ENCODE measurements at regions not wholly inside any gene's neighbourhood (a gene's known extent, or its start where the extent isn't known, plus 50 kb on each side); places are given as distances from the start of the nearest gene placed in this dataset.
A peak's percentile ranks its signal among the peaks of the same experiment; 100 is the strongest.

- no peaks in the 10 kb centered on the region for H3K36me3 ChIP-seq
- intact Hi-C loops (cut with DNase I): no loop called here
- WGBS, 2 donors: 28 to 35% methylated on average over 2 of the region's 2 CpGs
- no peak overlapping the region for H3K4me3 ChIP-seq
- H3K27me3 ChIP-seq: no peaks in the 10 kb centered on the region
- H3K27ac ChIP-seq: peak overlapping the region in 2 of 4 donors; percentile 9 to 24
- peaks cover 0 to 27% (median 0%) of the 10 kb centered on the region in 3 donors for H3K4me1 ChIP-seq
- no peaks in the 10 kb centered on the region for H3K9me3 ChIP-seq
- TF ChIP-seq POLR2A (IDR thresholded peaks at IDR 0.05): no peak
- TF ChIP-seq CTCF (IDR thresholded peaks at IDR 0.05): no peak
- DNase-seq: no peak
Measured at GRCh38 chr15:94110476-94111130, 120.8 kb upstream of the MCTP2 start.

GRCh38 chr15:94107652-94108051, 123.7 kb upstream of the MCTP2 start:
- TF ChIP-seq CTCF (IDR thresholded peaks at IDR 0.05) (no peak), POLR2A (IDR thresholded peaks at IDR 0.05) (no peak)
- 89 to 100% methylated on average over 2 of the region's 2 CpGs for WGBS, 2 donors

GRCh38 chr15:94105760-94106159, 125.6 kb upstream of the MCTP2 start:
- no peak overlapping the region for H3K27ac ChIP-seq
- 25 to 42% methylated on average over 3 to 4 of the region's 4 CpGs for WGBS, 2 donors
- peaks cover 0 to 18% (median 0%) of the 10 kb centered on the region in 3 donors for H3K4me1 ChIP-seq
- TF ChIP-seq POLR2A (IDR thresholded peaks at IDR 0.05) (no peak), CTCF (IDR thresholded peaks at IDR 0.05) (no peak)
- H3K36me3 ChIP-seq: no peaks in the 10 kb centered on the region
- H3K9me3 ChIP-seq: no peaks in the 10 kb centered on the region
- intact Hi-C loops (cut with DNase I): no loop called here
- no peaks in the 10 kb centered on the region for H3K27me3 ChIP-seq
- H3K4me3 ChIP-seq: no peak overlapping the region
- no peak for DNase-seq

More at GRCh38 chr15:94107652-94108051, 123.7 kb upstream of the MCTP2 start:
- DNase-seq: no peak
- Histone ChIP-seq H3K4me3 (no peak overlapping the region), H3K9me3 (no peaks in the 10 kb centered on the region), H3K4me1 (peaks cover 0 to 28% (median 0%) of the 10 kb centered on the region in 3 donors), H3K36me3 (no peaks in the 10 kb centered on the region), H3K27ac (no peak overlapping the region), H3K27me3 (no peaks in the 10 kb centered on the region)
- intact Hi-C loops (cut with DNase I): no loop called here

- no peak overlapping the region for H3K4me3 ChIP-seq
- no peak overlapping the region for H3K27ac ChIP-seq
- no peaks in the 10 kb centered on the region for H3K27me3 ChIP-seq
- WGBS, 2 donors: 50 to 73% methylated on average over 5 of the region's 5 CpGs
- no peak for DNase-seq
- intact Hi-C loops (cut with DNase I): no loop called here
- no peaks in the 10 kb centered on the region for H3K9me3 ChIP-seq
- no peaks in the 10 kb centered on the region for H3K36me3 ChIP-seq
- TF ChIP-seq POLR2A (IDR thresholded peaks at IDR 0.05): no peak
- no peak for TF ChIP-seq CTCF (IDR thresholded peaks at IDR 0.05)
- peaks cover 0 to 4% (median 0%) of the 10 kb centered on the region in 3 donors for H3K4me1 ChIP-seq
Measured at GRCh38 chr15:94100863-94101262, 130.5 kb upstream of the MCTP2 start.

GRCh38 chr15:94099574-94099960, 131.8 kb upstream of the MCTP2 start:
- H3K4me3 ChIP-seq: no peak overlapping the region
- no peak overlapping the region for H3K27ac ChIP-seq
- intact Hi-C loops (cut with DNase I): no loop called here
- no peaks in the 10 kb centered on the region for H3K9me3 ChIP-seq
- 71 to 86% methylated on average over 3 of the region's 3 CpGs for WGBS, 2 donors
- no peaks in the 10 kb centered on the region for H3K36me3 ChIP-seq
- H3K27me3 ChIP-seq: no peaks in the 10 kb centered on the region
- no peaks in the 10 kb centered on the region for H3K4me1 ChIP-seq
- TF ChIP-seq POLR2A (IDR thresholded peaks at IDR 0.05) (no peak), CTCF (IDR thresholded peaks at IDR 0.05) (no peak)
- DNase-seq: no peak
